PC-3 (cell line): ENCODE measurements at regions not wholly inside any gene's neighbourhood (a gene's known extent, or its start where the extent isn't known, plus 50 kb on each side); places are given as distances from the start of the nearest gene placed in this dataset.

Source experiments
- EZH2 ChIP-seq: fragments of 300-600 bp; sonication (generic); IDR thresholded peaks from one replicate; pipeline ENCODE4 v1.6.1; 2017; ENCODE audit warnings: antibody characterized with exemption, mild to moderate bottlenecking, low read length; ENCODE audit not compliant: unreplicated experiment
- TF ChIP-seq, protein P1 (sequence below): fragments of 300-600 bp; sonication (generic); conservative IDR thresholded peaks from 2 replicates; pipeline ENCODE4 v1.5.1; 2017; ENCODE audit warnings: antibody characterized with exemption, low read depth, mild to moderate bottlenecking, low read length

DNA sequence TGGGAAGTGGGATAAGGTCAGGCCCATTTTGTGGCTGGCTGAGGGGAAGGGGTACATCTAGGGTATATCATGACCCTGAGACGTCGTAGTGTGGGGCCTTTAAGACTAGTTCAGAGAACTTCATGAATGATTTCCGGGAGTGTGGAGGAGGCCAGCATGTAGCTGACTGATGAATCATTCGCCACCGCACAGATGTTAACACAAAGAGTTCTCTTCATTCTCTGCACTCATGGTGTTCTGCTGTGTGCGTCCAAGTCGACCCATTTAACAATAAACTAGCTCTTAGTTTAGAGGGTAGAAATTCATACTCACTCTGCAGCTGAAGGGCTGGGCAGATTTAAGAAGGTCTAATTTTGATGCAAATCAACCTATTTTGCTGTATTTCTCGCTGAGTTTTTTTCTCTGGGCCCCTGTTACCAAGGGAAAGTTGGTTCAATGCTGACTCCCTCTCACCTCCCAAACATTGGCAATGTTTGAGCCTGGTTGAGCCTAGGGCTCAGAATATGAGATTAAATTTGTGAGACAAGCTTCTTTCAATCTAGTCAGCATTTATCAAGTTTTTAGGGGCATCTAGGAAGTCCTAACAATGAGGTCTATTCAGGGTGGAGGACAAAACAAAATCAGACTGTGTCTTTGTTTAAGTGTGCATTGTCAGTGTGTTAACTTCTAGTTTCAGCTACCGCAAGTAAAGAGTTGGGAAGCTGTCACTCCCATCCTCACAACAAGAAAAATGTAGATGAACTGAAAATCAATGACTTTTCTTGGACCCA, 106.8 kb upstream of the CBLN4 start:
- TF ChIP-seq, protein P1, sequence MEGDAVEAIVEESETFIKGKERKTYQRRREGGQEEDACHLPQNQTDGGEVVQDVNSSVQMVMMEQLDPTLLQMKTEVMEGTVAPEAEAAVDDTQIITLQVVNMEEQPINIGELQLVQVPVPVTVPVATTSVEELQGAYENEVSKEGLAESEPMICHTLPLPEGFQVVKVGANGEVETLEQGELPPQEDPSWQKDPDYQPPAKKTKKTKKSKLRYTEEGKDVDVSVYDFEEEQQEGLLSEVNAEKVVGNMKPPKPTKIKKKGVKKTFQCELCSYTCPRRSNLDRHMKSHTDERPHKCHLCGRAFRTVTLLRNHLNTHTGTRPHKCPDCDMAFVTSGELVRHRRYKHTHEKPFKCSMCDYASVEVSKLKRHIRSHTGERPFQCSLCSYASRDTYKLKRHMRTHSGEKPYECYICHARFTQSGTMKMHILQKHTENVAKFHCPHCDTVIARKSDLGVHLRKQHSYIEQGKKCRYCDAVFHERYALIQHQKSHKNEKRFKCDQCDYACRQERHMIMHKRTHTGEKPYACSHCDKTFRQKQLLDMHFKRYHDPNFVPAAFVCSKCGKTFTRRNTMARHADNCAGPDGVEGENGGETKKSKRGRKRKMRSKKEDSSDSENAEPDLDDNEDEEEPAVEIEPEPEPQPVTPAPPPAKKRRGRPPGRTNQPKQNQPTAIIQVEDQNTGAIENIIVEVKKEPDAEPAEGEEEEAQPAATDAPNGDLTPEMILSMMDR = no peak
- TF ChIP-seq EZH2 = no peak
